ENCODE measurements at regions not wholly inside any gene's neighbourhood (a gene's known extent, or its start where the extent isn't known, plus 50 kb on each side); places are given as distances from the start of the nearest gene placed in this dataset.

DNA sequence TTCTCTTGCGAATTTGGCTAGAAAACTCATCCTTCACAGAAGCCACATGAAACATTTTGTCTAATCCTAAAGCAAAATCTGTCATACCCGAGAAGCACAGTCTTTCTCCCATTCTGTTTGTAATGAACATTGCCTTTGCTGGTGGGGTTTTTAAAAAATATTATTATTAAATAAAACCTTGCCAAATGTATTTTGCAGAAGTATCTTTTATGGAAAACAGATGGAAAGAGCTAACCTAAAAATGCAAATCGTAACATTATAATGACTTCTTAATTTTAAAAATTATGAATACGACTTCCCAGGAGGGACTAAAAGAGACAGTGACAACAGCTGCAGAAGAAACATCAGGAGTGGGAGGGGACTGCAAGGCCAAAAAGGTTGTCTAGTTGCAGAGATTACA, 246.3 kb upstream of the TAS2R1 start:
- TF ChIP-seq, protein P1, sequence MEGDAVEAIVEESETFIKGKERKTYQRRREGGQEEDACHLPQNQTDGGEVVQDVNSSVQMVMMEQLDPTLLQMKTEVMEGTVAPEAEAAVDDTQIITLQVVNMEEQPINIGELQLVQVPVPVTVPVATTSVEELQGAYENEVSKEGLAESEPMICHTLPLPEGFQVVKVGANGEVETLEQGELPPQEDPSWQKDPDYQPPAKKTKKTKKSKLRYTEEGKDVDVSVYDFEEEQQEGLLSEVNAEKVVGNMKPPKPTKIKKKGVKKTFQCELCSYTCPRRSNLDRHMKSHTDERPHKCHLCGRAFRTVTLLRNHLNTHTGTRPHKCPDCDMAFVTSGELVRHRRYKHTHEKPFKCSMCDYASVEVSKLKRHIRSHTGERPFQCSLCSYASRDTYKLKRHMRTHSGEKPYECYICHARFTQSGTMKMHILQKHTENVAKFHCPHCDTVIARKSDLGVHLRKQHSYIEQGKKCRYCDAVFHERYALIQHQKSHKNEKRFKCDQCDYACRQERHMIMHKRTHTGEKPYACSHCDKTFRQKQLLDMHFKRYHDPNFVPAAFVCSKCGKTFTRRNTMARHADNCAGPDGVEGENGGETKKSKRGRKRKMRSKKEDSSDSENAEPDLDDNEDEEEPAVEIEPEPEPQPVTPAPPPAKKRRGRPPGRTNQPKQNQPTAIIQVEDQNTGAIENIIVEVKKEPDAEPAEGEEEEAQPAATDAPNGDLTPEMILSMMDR (IDR thresholded peaks at IDR 0.05): no peak
- no peak for TF ChIP-seq POLR2AphosphoS5 (IDR thresholded peaks at IDR 0.05; ENCODE audit: insufficient read depth in 1 of 2, low read depth in 1 of 2)
